GM10266 (cell line): ENCODE measurements at regions not wholly inside any gene's neighbourhood (a gene's known extent, or its start where the extent isn't known, plus 50 kb on each side); places are given as distances from the start of the nearest gene placed in this dataset.
"Not testable (repeated sequence)": the region's sequence is repeated elsewhere in the genome, so short reads cannot be mapped to it uniquely, and the experiment has no call there.

Experiments
- DNase-seq: peaks from one replicate; pipeline ENCODE4 v3.0.0; 2012; ENCODE audit errors: extremely low spot score
- CTCF ChIP-seq: IDR thresholded peaks from 2 replicates; pipeline ENCODE4 v1.5.1; 2012; ENCODE audit warnings: mild to moderate bottlenecking, low read depth; ENCODE audit not compliant: control insufficient read depth, insufficient read depth; ENCODE audit errors: missing control alignments

- not testable (repeated sequence) for DNase-seq
Measured at GRCh38 chr16:88168557-88168949, 214.2 kb upstream of the ZNF469 start.

- not testable (repeated sequence) for DNase-seq
Measured at GRCh38 chr16:88169136-88169830, 213.5 kb upstream of the ZNF469 start.

- DNase-seq = not testable (repeated sequence)
Measured at GRCh38 chr16:88169831-88170165, 213.0 kb upstream of the ZNF469 start.

GRCh38 chr16:88170528-88170991 is 212.2 kb upstream of the ZNF469 start:
- no peak for DNase-seq

GRCh38 chr16:88171126-88171525 is 211.6 kb upstream of the ZNF469 start:
- DNase-seq = not testable (repeated sequence)

More at GRCh38 chr16:88170528-88170991, 212.2 kb upstream of the ZNF469 start:
- no peak for TF ChIP-seq CTCF

- DNase-seq = not testable (repeated sequence)
Measured at GRCh38 chr16:88176184-88176583, 206.6 kb upstream of the ZNF469 start.

GRCh38 chr16:88176591-88177180 is 206.1 kb upstream of the ZNF469 start:
- not testable (repeated sequence) for DNase-seq

GRCh38 chr16:88178251-88178650 is 204.5 kb upstream of the ZNF469 start:
- not testable (repeated sequence) for DNase-seq

GRCh38 chr16:88178896-88179295 is 203.9 kb upstream of the ZNF469 start:
- DNase-seq = not testable (repeated sequence)

GRCh38 chr16:88182967-88183881 is 199.5 kb upstream of the ZNF469 start:
- DNase-seq = not testable (repeated sequence)

- DNase-seq = not testable (repeated sequence)
Measured at GRCh38 chr16:88184053-88184452, 198.7 kb upstream of the ZNF469 start.

- not testable (repeated sequence) for DNase-seq
Measured at GRCh38 chr16:88184566-88185355, 198.0 kb upstream of the ZNF469 start.

- DNase-seq = not testable (repeated sequence)
Measured at GRCh38 chr16:88185406-88185805, 197.4 kb upstream of the ZNF469 start.

GRCh38 chr16:88185976-88186888 is 196.5 kb upstream of the ZNF469 start:
- not testable (repeated sequence) for DNase-seq

- not testable (repeated sequence) for DNase-seq
Measured at GRCh38 chr16:88186889-88187870, 195.6 kb upstream of the ZNF469 start.

GRCh38 chr16:88188171-88188895 is 194.4 kb upstream of the ZNF469 start:
- not testable (repeated sequence) for DNase-seq
